Kidney capillary endothelial cell (primary cell): ENCODE measurements at regions not wholly inside any gene's neighbourhood (a gene's known extent, or its start where the extent isn't known, plus 50 kb on each side); places are given as distances from the start of the nearest gene placed in this dataset.

Experiments used
- DNase-seq: peaks from one replicate; pipeline ENCODE4 v3.0.0-alpha.2; 2018; ENCODE audit warnings: low spot score

DNA sequence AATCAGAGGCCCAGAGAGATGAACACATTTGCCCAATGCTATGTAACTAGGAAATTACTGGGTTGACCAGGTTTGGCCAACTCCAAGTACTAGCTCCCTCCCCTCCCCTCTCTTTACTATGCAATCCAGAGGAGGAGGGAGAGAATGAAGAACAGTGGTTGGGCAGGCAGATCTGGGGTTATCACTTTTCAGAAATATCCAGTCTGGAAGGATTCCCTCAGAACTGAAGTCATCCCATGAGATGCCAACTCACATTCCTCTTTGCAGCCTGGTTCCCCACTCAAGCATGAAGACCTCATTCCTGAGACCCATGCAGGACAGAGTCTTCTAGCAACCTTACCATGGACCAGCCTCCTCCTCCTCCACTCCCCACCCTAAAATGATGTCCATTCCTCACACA lies 201.1 kb downstream of the TLE3 start:
- no peak for DNase-seq

DNA sequence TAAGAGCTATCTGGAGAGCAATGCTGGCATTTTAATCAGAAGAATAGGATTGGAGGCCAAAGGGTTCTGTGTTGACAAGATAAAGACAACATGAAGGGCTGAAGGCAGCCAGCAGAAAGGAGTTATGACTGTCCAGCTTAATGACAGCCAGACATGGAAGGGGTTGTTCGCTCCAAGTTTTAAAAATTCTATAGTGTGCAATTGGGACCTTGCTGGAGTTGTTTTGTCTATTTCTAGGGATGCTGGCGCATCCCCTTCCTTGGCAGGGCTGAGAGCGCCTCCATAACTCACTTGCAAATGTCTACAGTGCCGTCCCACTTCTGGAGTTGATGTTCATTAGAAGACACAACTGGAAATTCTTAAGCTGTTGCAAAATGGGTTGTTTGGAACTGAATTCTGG lies 200.7 kb downstream of the TLE3 start:
- no peak for DNase-seq

DNA sequence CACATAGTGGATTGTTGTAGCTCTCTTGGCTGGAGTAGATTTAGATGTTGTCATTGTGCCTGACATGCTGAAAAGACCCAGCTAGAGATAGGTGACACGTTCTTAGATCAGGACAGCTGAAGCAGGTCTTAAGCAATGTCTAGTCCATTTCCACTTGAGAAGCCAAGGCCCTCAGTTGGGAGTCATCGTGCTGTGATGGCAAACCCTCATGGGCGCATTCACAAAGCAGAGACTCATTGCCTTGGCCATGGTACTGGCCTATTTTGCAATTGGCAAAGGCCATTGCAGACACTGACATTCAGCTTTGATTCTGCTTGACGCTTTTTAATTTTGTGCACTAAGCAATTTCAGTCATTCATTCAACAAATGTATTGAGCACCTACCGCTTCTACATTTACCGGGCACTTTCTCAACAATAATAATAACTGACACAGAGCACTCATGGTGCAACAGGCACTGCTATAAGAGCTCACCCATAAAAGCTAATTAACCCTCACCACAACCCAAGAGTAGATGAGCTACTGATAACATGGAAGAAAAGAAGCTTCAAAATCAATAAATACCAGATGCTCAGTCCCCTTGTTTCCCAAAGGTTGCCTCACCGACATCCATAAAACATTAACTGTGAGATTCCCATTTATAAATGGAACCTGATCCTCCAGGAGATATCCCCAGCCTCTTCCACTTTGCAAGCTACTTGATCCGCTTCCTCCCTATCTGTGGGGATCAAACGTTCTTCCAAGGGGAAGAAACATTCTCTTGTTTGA lies 200.1 kb downstream of the TLE3 start:
- DNase-seq: no peak

DNA sequence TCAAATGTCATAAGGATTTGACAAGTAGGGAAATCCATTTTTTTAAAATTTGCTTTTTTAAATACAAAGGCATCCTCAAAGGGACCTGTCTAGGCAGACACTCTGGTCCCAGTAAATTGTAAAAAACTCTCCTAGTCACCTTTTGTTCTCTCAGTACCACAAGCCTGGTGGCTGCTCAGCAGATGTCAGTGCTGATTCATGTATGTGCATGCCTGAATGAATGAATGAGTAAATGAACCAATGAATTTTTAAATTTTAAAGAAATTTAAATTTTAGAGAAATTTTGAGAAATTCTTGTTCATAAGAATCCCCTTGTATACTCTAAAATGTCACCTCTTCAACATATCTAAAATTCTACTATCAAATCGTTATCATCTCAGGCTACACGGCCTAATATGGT lies 199.5 kb downstream of the TLE3 start:
- DNase-seq: no peak

DNA sequence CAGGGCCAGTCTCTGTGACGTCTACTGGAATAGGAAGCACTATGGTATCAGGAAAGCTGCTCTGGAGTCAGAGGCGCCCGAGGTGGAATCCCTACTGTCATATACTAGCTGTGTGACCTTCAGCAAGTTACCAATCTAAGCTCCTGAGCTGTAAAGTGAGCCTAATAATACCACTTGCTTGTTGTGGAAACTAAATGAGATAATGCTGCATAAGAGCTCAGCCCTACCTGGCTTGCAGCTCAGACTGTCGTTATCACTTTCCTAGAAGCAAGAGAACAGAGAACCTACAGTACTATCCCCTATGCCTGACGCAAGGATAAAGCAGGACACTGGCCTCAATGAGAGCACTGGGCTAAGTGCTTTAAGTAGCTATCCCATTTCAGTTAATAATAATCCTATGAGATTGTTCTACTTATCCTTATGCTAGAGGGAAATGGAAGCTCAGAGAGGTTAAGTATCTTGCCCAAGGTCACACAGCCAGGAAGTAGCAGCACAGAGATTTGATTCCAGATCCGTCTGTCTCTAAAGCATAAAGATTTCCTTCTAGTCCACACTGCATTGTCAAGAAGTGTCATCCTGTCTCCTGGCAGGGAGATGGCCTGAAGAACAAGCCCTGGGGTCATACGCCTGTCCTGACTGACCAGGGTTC lies 195.2 kb downstream of the TLE3 start:
- DNase-seq: no peak

DNA sequence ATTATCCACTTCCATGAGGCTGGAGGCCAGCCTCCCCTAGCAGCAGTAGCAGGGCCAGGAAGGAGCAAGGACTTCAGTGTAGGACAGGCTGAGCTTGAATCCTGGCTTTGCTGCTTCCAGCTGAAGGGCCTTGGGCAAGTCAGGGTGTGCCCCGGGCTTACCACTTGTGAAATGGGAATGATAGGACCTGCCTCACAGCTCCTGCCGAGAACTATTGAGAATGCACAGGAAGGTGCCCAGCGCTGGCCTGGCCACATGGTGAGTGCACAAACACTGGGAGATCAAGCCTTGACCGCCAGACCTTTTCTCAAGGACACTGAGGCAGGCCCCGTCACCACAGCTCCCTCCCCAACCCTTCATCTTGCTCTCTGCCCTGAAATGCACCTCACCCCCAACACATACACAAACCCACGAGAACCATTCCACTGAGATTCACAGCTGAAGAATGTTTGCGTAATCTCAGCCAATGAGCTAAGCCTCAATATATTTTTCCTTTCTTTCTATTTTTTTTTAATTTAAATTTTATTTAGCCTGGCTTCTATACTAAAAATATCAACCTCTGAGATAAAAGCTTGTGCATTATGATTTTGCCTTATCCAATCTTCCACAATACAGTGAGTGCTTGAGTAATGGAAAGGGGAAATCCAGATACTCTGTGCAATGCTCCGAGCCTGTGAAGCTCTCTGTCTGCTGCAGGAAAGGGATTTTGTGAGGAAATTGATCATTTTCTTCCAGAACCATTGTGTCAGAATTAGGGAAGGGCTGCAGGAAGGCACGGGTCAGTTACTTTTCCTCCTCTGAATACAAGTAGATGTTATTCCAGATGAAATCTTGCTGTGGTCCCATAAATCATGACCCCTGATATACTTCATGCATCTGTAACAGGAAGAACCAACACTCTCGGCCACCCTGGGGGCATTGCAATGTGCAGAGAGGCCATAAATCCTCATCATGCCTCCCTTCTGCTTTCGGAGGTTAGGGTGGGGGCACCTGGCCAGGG lies 193.9 kb downstream of the TLE3 start:
- no peak for DNase-seq

DNA sequence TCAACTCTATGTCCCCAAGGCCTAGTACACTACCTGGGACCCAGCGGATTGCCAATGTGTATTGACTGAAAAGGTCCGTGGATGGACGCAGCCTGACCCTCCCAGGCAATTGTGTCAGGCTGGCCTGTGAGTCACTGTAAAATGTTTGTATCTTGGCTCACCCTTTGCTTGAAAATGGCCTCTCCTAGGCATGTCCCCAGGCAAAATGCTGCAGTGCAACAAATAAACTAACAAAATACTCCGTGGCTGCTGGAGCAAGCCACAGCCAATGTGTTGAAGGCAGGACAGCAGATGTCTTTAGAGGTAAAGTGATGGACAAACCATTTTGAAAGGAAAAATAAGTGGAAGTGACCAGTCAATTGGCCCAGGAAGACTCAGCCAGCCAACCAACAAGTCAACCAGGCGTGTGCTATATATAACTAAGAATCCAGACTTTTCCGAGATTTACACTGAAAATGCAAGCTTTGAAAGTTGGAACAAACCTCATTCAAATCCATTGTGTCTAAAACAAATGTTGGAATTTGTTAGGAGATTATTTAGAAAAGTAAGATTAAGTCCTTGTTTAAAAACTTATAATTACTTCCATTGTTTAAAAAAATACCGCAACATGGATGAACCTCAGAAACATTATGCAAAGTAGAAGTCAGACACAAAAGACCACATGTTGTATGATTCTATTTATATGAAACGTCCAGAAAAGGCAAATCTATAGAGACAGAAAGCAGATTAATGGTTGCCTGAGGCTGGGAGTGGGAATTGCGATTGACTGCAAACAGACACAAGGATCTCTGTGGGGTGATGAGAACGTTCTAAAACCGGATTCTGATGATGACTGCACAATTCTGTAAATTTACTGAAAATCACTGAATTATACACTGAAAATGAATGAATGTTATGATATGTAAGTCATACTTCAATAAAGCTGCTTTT lies 191.2 kb downstream of the TLE3 start:
- no peak for DNase-seq

DNA sequence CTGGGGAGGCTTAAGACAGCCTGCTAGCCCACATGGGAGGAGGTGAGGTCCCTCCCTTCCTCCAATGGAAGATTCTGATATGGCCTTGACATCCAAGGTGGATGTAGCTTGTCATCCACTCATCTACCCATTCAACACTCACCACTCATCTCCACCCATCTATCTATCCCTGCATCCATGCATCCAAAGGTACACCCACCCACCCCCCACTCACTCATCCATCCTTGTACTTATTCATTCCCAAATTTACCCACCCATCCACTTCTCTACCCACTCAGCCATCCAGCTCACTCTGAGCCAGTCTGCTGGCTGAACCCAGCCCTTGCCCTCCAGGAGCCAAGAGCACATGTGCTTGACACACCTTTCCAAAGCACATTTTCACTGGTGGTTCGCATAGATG lies 189.7 kb downstream of the TLE3 start:
- no peak for DNase-seq

DNA sequence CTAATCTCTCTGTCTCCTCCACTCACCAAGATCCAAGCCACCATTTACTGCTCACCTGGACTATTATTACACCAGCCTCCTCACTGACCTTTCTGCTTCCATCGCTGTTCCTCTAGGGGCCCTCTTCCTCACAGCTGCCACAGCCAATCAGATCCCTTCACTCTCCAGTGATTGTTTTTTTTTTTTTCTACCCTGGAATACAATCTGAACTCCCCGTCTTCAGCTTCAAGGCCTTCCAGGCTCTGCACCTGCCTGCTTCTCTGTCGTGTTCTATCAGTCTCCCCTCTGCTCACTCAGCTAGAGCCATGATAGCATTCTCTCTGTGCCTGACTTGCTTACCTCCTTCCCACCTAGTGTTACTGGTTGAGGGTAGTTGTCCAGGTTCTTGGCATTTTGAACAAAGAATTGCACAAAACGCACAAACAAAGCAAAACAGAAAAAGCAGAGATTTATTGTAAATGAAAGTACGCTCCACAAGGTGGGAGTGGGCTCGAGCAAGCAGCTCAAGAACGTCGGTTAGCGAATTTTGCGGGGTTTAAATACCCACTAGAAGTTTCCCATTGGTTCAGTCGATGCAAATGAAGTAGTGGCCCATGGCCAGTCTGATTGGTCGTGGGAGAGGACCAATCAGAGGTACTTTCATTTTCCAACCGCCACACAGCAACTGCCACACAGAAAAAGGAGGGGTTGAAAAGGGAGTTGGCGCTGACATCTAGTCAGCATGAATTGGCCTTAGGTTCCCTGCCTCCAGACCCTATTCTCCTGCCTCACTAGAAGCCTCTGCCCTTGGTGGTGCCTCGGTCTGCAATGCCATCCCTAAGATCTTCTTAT lies 188.9 kb downstream of the TLE3 start:
- no peak for DNase-seq

DNA sequence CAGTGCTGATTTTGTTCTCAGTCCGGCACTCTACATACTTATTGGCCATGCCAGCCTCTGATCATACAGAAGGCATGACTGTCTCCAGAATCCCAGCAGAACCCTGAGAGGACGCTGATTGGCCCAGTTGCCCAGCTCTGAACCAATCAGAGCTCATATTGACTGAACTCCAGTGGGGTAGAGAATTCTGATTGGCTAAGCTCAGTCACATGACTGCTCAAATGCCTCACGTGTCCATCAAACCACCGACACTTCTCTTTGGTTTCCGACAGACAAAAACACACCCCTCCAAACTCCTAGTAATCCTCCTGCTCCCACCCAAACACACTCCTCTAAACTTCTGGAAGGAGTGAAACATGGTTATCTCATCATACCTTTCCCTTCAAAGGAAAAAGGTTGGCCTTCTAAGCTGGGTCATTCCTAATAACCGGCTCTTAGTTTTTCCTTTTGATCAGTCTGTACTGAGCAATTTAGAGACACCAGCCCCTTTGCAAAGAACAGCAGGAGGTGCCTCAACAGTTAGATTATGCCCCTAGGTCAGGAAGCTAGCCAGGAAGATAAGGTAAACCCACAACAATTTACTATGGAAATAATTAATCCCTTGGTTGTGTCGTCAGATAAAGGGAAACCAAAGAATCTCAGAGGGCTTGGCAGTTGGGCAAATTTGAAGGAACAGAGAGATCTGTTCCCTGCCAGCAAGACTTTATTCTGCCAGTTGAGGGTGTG lies 187.8 kb downstream of the TLE3 start:
- DNase-seq: no peak

DNA sequence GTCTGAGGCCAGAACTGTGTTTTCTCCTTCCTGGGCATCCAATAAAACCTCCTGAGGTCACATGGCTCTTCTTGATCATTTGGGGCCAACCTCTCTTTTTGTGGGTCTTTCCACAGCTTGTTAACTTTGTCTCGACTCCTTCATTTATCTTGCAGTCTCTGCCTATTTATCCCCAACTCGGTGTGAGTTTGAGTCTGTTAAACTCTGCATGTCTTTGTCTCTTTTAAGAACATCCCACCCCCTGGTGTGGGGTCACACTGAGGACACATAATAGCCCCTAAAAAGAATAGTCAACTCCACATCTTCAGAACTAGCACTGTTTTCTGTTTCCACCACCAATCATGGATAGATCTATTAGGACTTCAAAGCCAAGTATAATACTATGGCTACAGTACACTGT lies 187.2 kb downstream of the TLE3 start:
- no peak for DNase-seq

DNA sequence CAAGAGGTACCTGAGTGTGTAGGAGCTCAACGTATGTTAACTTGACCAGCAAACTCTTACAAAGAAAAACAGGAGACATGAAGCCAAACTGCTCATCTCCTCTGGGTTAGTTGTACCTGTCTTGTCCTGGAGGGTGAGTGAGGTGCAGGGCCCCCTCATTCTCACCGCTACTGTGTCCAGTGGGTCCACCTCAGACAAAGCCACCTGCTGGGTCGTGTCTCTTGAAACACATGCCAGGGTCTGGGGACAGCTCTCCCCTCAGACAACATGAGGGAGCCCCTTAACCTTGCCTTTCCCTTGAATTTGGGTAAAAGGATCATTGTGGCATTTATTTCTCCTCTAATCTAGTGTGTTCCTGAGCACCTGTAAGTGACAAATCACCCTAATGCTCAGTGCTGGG lies 185.6 kb downstream of the TLE3 start:
- no peak for DNase-seq

DNA sequence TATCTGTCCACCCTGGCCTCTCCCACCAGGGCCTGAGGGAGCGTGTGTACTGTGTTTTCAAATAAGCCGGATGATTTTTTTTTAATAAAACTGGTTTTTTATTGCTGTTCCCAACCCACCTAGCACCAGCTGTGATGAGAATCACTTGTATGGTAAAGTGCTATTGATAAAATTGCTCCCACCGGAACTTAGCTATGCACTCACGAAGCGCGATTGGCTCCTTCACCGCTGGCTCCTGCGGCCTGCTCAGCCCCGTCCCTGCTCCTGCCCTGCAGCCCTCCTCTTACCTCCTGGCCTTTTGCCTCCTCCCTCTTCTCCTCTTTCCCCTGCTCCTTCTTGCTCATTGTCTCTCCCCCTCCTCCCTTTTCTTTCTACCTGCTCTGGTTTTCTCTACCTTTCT lies 183.7 kb downstream of the TLE3 start:
- no peak for DNase-seq

DNA sequence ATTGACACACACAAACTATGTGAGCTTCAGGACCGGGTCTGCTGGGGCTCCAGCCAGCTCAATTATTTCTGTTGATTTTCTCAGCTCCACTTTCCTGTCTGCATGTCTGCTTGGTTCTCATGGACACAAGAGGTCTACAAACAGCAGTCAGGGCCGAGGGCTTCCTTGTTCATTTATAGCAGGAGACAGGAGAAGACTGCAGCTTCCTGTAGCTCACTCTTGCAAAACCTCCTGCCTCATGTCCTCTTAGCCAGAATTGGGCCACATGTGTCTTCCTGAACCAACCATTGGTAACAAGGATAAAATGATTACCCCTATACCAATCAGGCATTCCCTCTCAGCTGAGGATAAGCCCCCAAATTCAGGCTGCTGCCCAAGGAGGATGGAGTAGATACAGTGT lies 182.8 kb downstream of the TLE3 start:
- DNase-seq: no peak

DNA sequence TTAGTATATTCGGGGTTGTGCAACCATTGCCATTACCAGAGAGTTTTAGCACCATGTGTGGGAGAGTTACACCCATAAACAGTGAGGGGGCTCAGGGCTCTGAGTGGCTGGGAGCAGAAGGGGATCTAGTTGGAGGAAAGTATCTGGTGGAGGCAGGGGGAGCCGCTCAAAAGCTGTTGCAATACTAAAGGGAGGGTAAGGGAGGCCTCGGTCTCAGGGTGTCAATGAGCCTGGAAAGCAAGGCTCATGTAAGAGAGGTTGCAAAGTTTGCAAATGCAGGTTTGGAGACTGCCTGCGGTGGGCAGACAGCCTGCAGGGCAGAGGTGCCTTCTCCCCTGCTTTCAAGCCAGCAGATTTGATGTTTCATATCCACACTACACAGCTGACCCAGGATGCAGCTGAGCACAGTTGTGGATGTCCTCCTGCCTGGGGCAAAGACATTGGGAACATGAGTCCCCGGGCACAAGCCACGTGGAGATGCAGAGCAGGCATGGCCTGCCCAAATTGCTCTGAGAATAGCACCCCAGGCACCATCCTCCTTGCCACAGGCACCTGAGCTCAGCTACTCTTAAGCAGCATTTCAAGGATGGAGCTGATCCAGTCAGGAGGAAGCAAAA lies 181.4 kb downstream of the TLE3 start:
- DNase-seq: no peak

DNA sequence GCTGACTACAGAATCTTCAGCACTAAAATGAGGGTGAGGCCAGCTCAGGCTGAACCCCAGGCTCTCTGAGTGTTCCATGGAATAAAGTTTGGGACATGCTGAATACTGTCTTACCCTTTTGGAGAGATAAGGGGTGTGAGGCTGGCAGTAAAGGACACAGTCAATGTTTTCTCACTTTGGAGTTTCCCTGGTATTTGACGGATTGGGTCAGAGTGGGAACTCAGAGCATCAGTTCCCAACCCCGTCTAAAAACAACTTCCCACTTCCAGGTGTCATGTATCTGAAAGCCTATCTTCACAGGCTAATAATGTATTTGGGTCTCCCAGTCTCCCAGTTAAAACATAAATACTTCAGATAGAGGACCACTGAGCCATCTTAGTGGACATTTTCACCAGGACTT lies 180.7 kb downstream of the TLE3 start:
- DNase-seq: no peak

DNA sequence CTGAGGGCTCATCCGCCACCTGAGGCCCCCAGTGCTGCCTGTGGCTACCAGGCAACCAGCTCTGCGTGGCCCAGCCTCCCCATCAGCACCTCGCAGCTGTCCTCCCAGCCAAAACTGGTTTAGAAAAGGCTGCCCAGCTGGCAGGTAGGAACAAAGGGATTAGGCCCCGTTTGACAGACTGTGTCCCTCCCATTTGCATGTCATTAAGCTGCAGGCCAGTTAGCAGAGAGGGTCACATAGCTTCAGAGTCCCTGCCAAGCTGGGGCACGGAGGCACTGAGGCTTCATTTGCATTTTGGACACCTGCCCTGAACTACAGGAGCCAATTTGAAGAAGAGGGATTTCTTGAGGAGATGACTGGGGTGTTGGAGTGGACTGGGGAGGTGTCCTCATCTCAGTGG lies 177.9 kb downstream of the TLE3 start:
- DNase-seq: no peak

DNA sequence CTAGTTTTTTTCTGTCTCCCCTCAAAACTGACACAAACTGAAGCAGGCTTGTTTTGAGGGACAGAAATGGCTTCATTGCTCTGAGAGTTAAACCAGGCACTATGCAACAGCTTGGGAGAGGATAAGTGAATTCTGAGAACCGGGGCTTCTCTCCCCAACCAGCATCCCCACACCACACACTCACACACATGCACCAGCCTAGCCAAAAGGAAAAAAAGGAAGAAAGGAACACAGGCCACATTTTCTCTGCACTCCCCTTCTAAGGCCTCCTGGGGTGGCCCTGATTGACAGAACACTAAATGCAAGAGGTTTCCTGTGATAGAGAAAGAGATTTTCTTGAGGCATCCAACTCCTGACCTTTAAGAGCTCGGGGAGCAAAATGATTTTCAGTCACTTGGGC lies 177.5 kb downstream of the TLE3 start:
- no peak for DNase-seq
